Body of pancreas (tissue), 4 donors: ENCODE measurements at regions not wholly inside any gene's neighbourhood (a gene's known extent, or its start where the extent isn't known, plus 50 kb on each side); places are given as distances from the start of the nearest gene placed in this dataset.
A peak's percentile ranks its signal among the peaks of the same experiment; 100 is the strongest.

Experiments used
- ATAC-seq: fragments of 150-250 bp; one replicate; pipeline ENCODE4 v1.9.1; 2016
- DNase-seq, 4 donors: peaks; one replicate each; pipeline ENCODE4 v3.0.0-alpha.2; 2019
- H3K27ac ChIP-seq, 4 donors: fragments of 200-600 bp; sonication (generic); 1 replicate in 3 of 4; 2 replicates in 1 of 4; pipeline versions ENCODE4 v1.5.1 to v1.6.1; 2016 to 2019; ENCODE audit warnings: mild to moderate bottlenecking in 1 of 4, mixed read lengths in 1 of 4, moderate library complexity in 1 of 4
- H3K27me3 ChIP-seq, 2 donors: fragments of 200-600 bp; sonication (generic); one replicate each; pipeline ENCODE4 v1.6.0; 2016; ENCODE audit warnings: mild to moderate bottlenecking in 1 of 2
- H3K36me3 ChIP-seq, 2 donors: fragments of 200-600 bp; sonication (generic); replicated peaks in 1 of 2; 2 replicates each; pipeline ENCODE4 v1.5.1; 2016; ENCODE audit warnings: low read depth in 2 of 2; ENCODE audit not compliant: insufficient read depth in 1 of 2
- H3K4me1 ChIP-seq: fragments of 200-600 bp; sonication (generic); one replicate; pipeline ENCODE4 v1.6.0; 2016
- H3K4me3 ChIP-seq, 2 donors: fragments of 200-600 bp; sonication (generic); 1 replicate in 1 of 2; 2 replicates in 1 of 2; pipeline ENCODE4 v1.5.1; 2016 to 2019
- H3K9me3 ChIP-seq, 3 donors: fragments of 200-600 bp; sonication (generic); 1 replicate in 2 of 3; 2 replicates in 1 of 3; pipeline ENCODE4 v1.5.1; 2016
- POLR2A ChIP-seq, 3 donors: fragments of 450-650 bp; IDR thresholded peaks; one replicate each; pipeline ENCODE4 v1.6.1; 2016; ENCODE audit warnings: antibody characterized with exemption in 3 of 3, mild to moderate bottlenecking in 2 of 3
- WGBS, 2 donors: methylation state at CpG; one replicate each; pipeline ENCODE4 v1.1.5; 2017; 5-methylcytosine and 5-hydroxymethylcytosine counted together
- intact Hi-C: fragments of 100-400 bp; cut with DNase I; formaldehyde crosslinking; loops from one replicate; pipeline ENCODE4 v1.15.1; 2023
- TF ChIP-seq, protein P1 (sequence below), 7 experiments: fragments of 450-650 bp in 4 of 7; fragments of 200-600 bp in 3 of 7; sonication (generic) in 3 of 7; IDR thresholded peaks; one replicate each; pipeline ENCODE4 v1.5.1; 2016 to 2019; ENCODE audit warnings: antibody characterized with exemption in 7 of 7

DNA sequence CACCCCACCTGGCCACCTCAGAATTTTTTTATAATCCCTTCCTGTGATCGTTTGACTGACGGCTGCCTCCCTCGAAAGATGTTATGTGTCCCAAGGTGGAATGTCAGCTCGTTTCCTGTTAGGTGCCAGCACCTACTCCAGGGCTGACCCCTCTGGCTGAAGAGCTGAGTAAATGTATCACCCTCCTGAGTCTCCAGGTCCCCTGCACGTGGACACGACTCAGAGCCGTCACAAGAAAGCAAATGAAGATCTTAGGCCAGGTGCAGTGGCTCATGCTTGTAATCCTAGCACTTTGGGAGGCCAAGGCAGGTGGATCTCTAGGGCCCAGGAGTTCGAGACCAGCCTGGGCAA, 273.2 kb downstream of the C16orf95 start:
- no peaks in the 10 kb centered on the region for H3K36me3 ChIP-seq
- DNase-seq (peak in 1 of 4 donors; percentile 61), ATAC-seq (no peak)
- H3K9me3 ChIP-seq, result no peaks in the 10 kb centered on the region
- no peak overlapping the region for H3K27ac ChIP-seq
- H3K4me3 ChIP-seq, result no peak overlapping the region
- WGBS, 2 donors, result 37 to 39% methylated on average over 7 to 8 of the region's 8 CpGs
- TF ChIP-seq, protein P1, sequence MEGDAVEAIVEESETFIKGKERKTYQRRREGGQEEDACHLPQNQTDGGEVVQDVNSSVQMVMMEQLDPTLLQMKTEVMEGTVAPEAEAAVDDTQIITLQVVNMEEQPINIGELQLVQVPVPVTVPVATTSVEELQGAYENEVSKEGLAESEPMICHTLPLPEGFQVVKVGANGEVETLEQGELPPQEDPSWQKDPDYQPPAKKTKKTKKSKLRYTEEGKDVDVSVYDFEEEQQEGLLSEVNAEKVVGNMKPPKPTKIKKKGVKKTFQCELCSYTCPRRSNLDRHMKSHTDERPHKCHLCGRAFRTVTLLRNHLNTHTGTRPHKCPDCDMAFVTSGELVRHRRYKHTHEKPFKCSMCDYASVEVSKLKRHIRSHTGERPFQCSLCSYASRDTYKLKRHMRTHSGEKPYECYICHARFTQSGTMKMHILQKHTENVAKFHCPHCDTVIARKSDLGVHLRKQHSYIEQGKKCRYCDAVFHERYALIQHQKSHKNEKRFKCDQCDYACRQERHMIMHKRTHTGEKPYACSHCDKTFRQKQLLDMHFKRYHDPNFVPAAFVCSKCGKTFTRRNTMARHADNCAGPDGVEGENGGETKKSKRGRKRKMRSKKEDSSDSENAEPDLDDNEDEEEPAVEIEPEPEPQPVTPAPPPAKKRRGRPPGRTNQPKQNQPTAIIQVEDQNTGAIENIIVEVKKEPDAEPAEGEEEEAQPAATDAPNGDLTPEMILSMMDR (IDR thresholded peaks at IDR 0.05), result no peak
- TF ChIP-seq POLR2A (IDR thresholded peaks at IDR 0.05), result no peak
- peaks cover 34% of the 10 kb centered on the region for H3K4me1 ChIP-seq
- no peaks in the 10 kb centered on the region for H3K27me3 ChIP-seq
- intact Hi-C loops, result no loop called here

DNA sequence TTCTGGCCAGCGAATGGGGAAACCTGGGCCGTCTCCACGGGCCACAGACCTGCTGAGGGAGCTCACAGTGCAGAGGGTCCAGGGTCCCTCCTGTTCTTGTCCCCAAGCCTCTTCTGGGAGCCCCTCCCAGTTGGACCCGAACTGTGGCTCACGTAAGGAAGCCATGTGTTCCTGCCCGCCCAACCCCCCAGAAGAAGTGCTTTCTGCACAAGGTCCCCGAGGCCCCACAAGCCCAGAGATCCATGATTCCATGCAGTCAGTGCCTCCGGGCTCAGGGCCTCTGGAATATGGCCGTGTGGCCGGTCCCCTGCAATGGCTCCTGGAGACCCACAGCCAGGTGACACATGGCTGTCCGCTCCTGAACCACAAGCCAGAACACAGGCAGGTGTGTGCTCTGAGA, 272.4 kb downstream of the C16orf95 start:
- ATAC-seq (no peak), DNase-seq (no peak)
- Histone ChIP-seq H3K27ac (no peak overlapping the region), H3K9me3 (no peaks in the 10 kb centered on the region), H3K36me3 (no peaks in the 10 kb centered on the region), H3K4me3 (no peak overlapping the region), H3K4me1 (peaks cover 34% of the 10 kb centered on the region), H3K27me3 (no peaks in the 10 kb centered on the region)
- WGBS, 2 donors, result 82 to 87% methylated on average over 3 to 10 of the region's 11 CpGs
- TF ChIP-seq POLR2A (IDR thresholded peaks at IDR 0.05), result no peak
- TF ChIP-seq, protein P1 (IDR thresholded peaks at IDR 0.05), result no peak
- intact Hi-C loops, result no loop called here

DNA sequence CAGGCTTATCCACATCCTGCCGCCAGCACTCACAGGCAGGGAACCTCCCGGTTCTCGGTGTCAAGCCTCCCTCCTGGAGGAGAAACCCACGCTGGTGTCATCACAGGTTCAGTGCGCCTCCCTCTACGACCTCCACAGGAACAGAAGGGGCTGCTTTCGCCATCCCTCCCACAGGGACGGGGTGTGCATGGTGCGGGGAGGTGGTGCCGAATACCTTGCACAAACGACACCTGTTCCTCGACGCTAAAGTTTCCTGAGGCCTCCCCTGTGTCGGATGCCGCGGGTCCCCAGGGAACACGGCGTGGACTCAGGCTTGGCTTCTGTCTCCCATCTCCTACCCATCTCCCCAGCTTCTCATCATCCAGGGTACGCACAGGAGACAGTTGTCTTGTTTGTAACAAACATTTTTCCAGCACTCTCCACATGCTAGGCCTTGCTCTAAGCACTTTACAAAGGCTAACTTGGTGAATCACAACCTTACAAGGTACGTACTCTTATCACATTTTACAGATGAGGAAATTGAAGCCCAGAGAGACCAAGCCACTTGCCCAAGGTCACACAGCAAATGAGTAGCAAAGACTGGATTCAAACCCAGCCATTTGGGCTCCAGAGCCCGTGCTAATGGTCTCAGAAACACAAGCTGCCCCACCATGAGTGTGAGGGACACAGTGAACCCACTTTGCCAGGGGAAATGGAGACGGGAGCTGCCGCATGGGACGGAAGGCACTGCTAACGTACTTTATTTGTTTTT, 271.6 kb downstream of the C16orf95 start:
- Histone ChIP-seq H3K27ac (no peak overlapping the region), H3K4me1 (peaks cover 34% of the 10 kb centered on the region), H3K9me3 (no peaks in the 10 kb centered on the region), H3K36me3 (no peaks in the 10 kb centered on the region), H3K27me3 (no peaks in the 10 kb centered on the region), H3K4me3 (no peak overlapping the region)
- intact Hi-C loops, result no loop called here
- no peak for DNase-seq
- no peak for ATAC-seq
- no peak for TF ChIP-seq POLR2A (IDR thresholded peaks at IDR 0.05)
- TF ChIP-seq, protein P1 (IDR thresholded peaks at IDR 0.05), result no peak
- 76 to 80% methylated on average over 17 to 25 of the region's 25 CpGs for WGBS, 2 donors

DNA sequence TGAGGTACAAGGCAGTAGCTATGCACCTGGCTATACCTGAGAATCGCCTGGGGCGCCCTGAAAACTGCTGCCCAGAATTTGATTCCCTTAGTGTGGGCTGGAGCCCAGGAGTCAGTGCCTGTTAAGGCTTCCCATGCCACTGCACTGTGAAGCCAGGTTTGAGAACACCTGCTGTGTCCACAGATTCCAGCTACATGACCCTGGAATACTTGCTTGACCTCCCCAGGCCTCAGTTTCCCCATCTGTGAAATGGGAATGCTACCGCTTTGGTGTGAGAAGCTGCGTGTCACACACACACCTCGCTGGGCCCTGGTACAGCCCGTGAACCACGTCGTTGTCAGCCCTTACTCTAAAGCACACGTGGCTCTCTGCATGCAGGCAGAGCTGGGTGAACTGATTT, 271.0 kb downstream of the C16orf95 start:
- ATAC-seq (no peak), DNase-seq (no peak)
- Histone ChIP-seq H3K27me3 (no peaks in the 10 kb centered on the region), H3K9me3 (no peaks in the 10 kb centered on the region), H3K36me3 (no peaks in the 10 kb centered on the region), H3K4me3 (no peak overlapping the region), H3K27ac (no peak overlapping the region), H3K4me1 (peaks cover 34% of the 10 kb centered on the region)
- intact Hi-C loops, result no loop called here
- TF ChIP-seq, protein P1 (IDR thresholded peaks at IDR 0.05), result no peak
- TF ChIP-seq POLR2A (IDR thresholded peaks at IDR 0.05), result no peak
- WGBS, 2 donors, result 67 to 73% methylated on average over 8 to 9 of the region's 9 CpGs
